Neuronal stem cell (in vitro differentiated cells): ENCODE measurements at regions not wholly inside any gene's neighbourhood (a gene's known extent, or its start where the extent isn't known, plus 50 kb on each side); places are given as distances from the start of the nearest gene placed in this dataset.

ENCODE experiments used
- DNase-seq: peaks from one replicate; pipeline ENCODE4 v3.0.0-alpha.2; 2013; ENCODE audit warnings: low spot score
- H2AFZ ChIP-seq: one replicate; pipeline ENCODE4 v1.6.1; 2013; ENCODE audit warnings: mild to moderate bottlenecking, low read length, inconsistent platforms
- H2AK5ac ChIP-seq: 2 replicates; pipeline ENCODE4 v1.6.1; 2013; ENCODE audit warnings: low read depth, mild to moderate bottlenecking, inconsistent platforms, low read length, moderate library complexity, mixed read lengths
- H2BK120ac ChIP-seq: 2 replicates; pipeline ENCODE4 v1.6.1; 2013; ENCODE audit warnings: low read depth, mild to moderate bottlenecking, inconsistent platforms, low read length, moderate library complexity, mixed read lengths
- H2BK12ac ChIP-seq: one replicate; pipeline ENCODE4 v1.6.1; 2013; ENCODE audit warnings: low read length, inconsistent platforms
- H2BK15ac ChIP-seq: 2 replicates; pipeline ENCODE4 v1.6.1; 2013; ENCODE audit warnings: mild to moderate bottlenecking, low read length, inconsistent platforms, mixed read lengths
- H2BK5ac ChIP-seq: one replicate; pipeline ENCODE4 v1.6.1; 2013; ENCODE audit warnings: inconsistent platforms, mild to moderate bottlenecking, low read length, moderate library complexity
- H3K14ac ChIP-seq: one replicate; pipeline ENCODE4 v1.6.1; 2013; ENCODE audit warnings: low read length, inconsistent platforms
- H3K18ac ChIP-seq: 2 replicates; pipeline ENCODE4 v1.6.1; 2013; ENCODE audit warnings: low read length, inconsistent platforms
- H3K23ac ChIP-seq: 2 replicates; pipeline ENCODE4 v1.6.1; 2013; ENCODE audit warnings: low read depth, mild to moderate bottlenecking, mixed read lengths, low read length, inconsistent platforms; ENCODE audit not compliant: poor library complexity
- H3K27ac ChIP-seq: replicated peaks from 3 replicates; pipeline ENCODE4 v1.5.1; 2013; ENCODE audit warnings: low read length, inconsistent platforms
- H3K27me3 ChIP-seq, 3 experiments: 2 replicates each; pipeline ENCODE4 v1.6.1; 2013; ENCODE audit warnings: low read length in 3 of 3, mild to moderate bottlenecking in 2 of 3, inconsistent platforms in 1 of 3, low read depth in 1 of 3, mixed read lengths in 1 of 3, moderate library complexity in 1 of 3; ENCODE audit not compliant: control insufficient read depth in 3 of 3, insufficient read depth in 3 of 3
- H3K36me3 ChIP-seq, 2 donors: replicated peaks in 1 of 2; 2 replicates each; pipeline ENCODE4 v1.6.1; 2013; ENCODE audit warnings: low read length in 2 of 2; ENCODE audit not compliant: control insufficient read depth in 2 of 2, insufficient read depth in 2 of 2
- H3K4ac ChIP-seq: 2 replicates; pipeline ENCODE4 v1.6.1; 2013; ENCODE audit warnings: inconsistent platforms, mild to moderate bottlenecking, low read length, moderate library complexity
- H3K4me1 ChIP-seq, 2 donors: 1 replicate in 1 of 2; 2 replicates in 1 of 2; pipeline ENCODE4 v1.6.1; 2013; ENCODE audit warnings: low read length in 2 of 2, low read depth in 1 of 2; ENCODE audit not compliant: control insufficient read depth in 2 of 2, insufficient read depth in 1 of 2
- H3K4me2 ChIP-seq: one replicate; pipeline ENCODE4 v1.6.1; 2013; ENCODE audit warnings: mild to moderate bottlenecking, low read length, inconsistent platforms; ENCODE audit not compliant: insufficient read depth, poor library complexity, severe bottlenecking
- H3K4me3 ChIP-seq, 2 donors: 2 replicates each; pipeline ENCODE4 v1.5.1; 2013; ENCODE audit warnings: low read length in 2 of 2, mild to moderate bottlenecking in 2 of 2, inconsistent platforms in 1 of 2, moderate library complexity in 1 of 2
- H3K79me1 ChIP-seq: one replicate; pipeline ENCODE4 v1.6.1; 2013; ENCODE audit warnings: low read depth, mild to moderate bottlenecking, inconsistent platforms, low read length, moderate library complexity
- H3K9ac ChIP-seq: one replicate; pipeline ENCODE4 v1.6.1; 2013; ENCODE audit warnings: mild to moderate bottlenecking, low read depth, low read length, inconsistent platforms; ENCODE audit not compliant: poor library complexity
- H3K9me3 ChIP-seq, 2 donors: replicated peaks in 1 of 2; 2 replicates each; pipeline versions ENCODE3 to v1.6.1; 2013; ENCODE audit warnings: low read length in 2 of 2, mild to moderate bottlenecking in 2 of 2, inconsistent platforms in 1 of 2, low read depth in 1 of 2, mixed read lengths in 1 of 2, moderate library complexity in 1 of 2; ENCODE audit not compliant: control insufficient read depth in 2 of 2, insufficient read depth in 1 of 2
- H4K8ac ChIP-seq: one replicate; pipeline ENCODE4 v1.6.1; 2013; ENCODE audit warnings: low read depth, mild to moderate bottlenecking, inconsistent platforms, low read length, moderate library complexity
- H4K91ac ChIP-seq: one replicate; pipeline ENCODE4 v1.6.1; 2013; ENCODE audit warnings: low read length, low read depth, mild to moderate bottlenecking, inconsistent platforms; ENCODE audit not compliant: poor library complexity
- WGBS, 2 donors: extraction: QIAGEN DNeasy Blood & Tissue Kit; methylation state at CpG; one replicate each; pipeline ENCODE4 v1.1.7; 2013; ENCODE audit warnings: missing lambda C conversion rate in 2 of 2, mixed read lengths in 1 of 2; ENCODE audit not compliant: insufficient read length in 2 of 2, insufficient replicate concordance in 1 of 2; ENCODE audit errors: extremely low coverage in 2 of 2; 5-methylcytosine and 5-hydroxymethylcytosine counted together

DNA sequence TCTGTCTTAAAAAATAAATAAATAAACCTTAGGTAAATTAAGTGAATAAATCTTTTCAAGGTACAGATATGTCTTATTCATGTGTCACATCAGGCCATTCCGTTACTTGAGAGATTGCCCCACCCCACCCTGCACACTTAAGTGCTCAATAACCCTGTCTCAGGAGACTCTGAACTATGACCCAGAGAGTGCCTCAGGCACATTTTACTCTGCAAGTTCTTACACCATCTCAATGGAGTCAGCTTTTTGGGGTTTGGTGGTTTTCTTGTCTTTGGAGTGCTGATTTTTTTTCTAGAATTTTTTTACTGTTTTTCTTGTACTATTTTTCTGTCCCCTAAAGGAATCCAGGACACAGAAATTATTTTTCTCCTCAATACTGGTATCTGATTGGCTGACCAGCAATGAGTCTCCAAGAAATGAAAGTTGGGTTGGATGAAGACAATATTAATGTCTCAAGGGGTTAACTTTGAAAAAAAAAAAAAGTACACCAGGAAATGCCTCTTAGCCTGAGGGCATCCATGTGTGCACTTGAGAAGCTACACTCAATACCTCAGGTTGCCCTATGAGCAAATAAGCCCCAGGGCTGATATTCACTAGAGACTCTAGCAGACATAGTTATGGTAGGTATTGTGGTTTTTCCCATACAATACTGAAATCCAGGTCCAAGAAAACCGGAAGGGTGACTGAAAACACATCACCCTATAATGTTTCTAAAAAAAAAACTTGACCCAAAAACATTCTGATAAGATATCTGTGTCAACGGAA, 114.6 kb upstream of the ZNF91 start:
- H3K36me3 ChIP-seq: no peaks in the 10 kb centered on the region
- H3K4ac ChIP-seq: no peak overlapping the region
- H3K4me2 ChIP-seq: no peak overlapping the region
- peaks cover 0 to 8% of the 10 kb centered on the region in 2 donors for H3K9me3 ChIP-seq
- H4K91ac ChIP-seq: no peak overlapping the region
- H2BK5ac ChIP-seq: no peak overlapping the region
- H2BK120ac ChIP-seq: no peak overlapping the region
- H4K8ac ChIP-seq: no peak overlapping the region
- H3K79me1 ChIP-seq: no peaks in the 10 kb centered on the region
- H2BK12ac ChIP-seq: no peak overlapping the region
- no peak overlapping the region for H3K4me3 ChIP-seq
- H3K27me3 ChIP-seq: no peaks in the 10 kb centered on the region
- H3K9ac ChIP-seq: no peak overlapping the region
- H3K18ac ChIP-seq: no peak overlapping the region
- H3K27ac ChIP-seq: no peak overlapping the region
- no peaks in the 10 kb centered on the region for H3K4me1 ChIP-seq
- H2AFZ ChIP-seq: no peak overlapping the region
- H2AK5ac ChIP-seq: no peak overlapping the region
- no peak overlapping the region for H3K14ac ChIP-seq
- H3K23ac ChIP-seq: no peak overlapping the region
- no peak for DNase-seq
- no peak overlapping the region for H2BK15ac ChIP-seq
- WGBS, 2 donors: no CpG with 5 or more reads among the region's 3 CpGs

- no peak overlapping the region for H3K18ac ChIP-seq
These were observed 112.2 kb upstream of the ZNF91 start for GRCh38 chr19:23507446-23507845.

DNA sequence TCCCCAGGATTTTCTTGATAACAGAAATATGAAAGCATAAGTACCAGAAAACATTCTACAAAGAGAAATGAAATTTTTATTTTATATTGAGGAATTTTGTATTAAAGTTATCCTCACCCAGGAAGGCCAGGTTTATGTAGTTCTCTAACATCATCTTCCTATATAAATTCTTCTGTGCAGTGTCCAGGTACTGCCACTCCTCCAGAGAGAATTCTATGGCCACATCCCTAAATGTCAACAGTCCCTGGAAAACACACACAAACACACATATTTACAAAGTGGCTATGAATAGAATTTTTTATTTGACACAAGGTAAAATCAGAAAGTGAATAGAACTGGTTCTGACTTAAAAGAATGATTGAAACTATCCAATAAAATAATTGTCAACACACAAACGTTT, 110.5 kb upstream of the ZNF91 start:
- Histone ChIP-seq H3K4me2 (no peak overlapping the region), H2AK5ac (no peak overlapping the region), H3K18ac (no peak overlapping the region), H2BK120ac (no peak overlapping the region), H3K4me1 (no peaks in the 10 kb centered on the region), H4K91ac (no peak overlapping the region), H2BK15ac (no peak overlapping the region), H3K4me3 (no peak overlapping the region), H2AFZ (no peak overlapping the region), H3K36me3 (no peaks in the 10 kb centered on the region), H3K27me3 (no peaks in the 10 kb centered on the region), H3K23ac (no peak overlapping the region), H2BK5ac (no peak overlapping the region), H3K27ac (no peak overlapping the region), H3K14ac (no peak overlapping the region), H3K9ac (no peak overlapping the region), H3K9me3 (peaks cover 0 to 4% of the 10 kb centered on the region in 2 donors), H3K4ac (no peak overlapping the region), H4K8ac (no peak overlapping the region), H3K79me1 (no peaks in the 10 kb centered on the region), H2BK12ac (no peak overlapping the region)
- no peak for DNase-seq
- no CpG with 5 or more reads among the region's 1 CpG for WGBS, 2 donors

More at GRCh38 chr19:23507446-23507845, 112.2 kb upstream of the ZNF91 start:
- H2BK5ac ChIP-seq: no peak overlapping the region
- WGBS, 2 donors: no CpG with 5 or more reads among the region's 7 CpGs
- peaks cover 0 to 6% of the 10 kb centered on the region in 2 donors for H3K9me3 ChIP-seq
- H3K23ac ChIP-seq: no peak overlapping the region
- H3K79me1 ChIP-seq: no peaks in the 10 kb centered on the region
- no peak overlapping the region for H3K4ac ChIP-seq
- H3K4me1 ChIP-seq: no peaks in the 10 kb centered on the region
- no peak overlapping the region for H2BK12ac ChIP-seq
- H2AK5ac ChIP-seq: no peak overlapping the region
- H3K4me2 ChIP-seq: no peak overlapping the region
- H3K9ac ChIP-seq: no peak overlapping the region
- H3K36me3 ChIP-seq: no peaks in the 10 kb centered on the region
- no peak for DNase-seq
- H3K27me3 ChIP-seq: no peaks in the 10 kb centered on the region
- H2AFZ ChIP-seq: no peak overlapping the region
- H3K14ac ChIP-seq: no peak overlapping the region
- no peak overlapping the region for H2BK120ac ChIP-seq
- H2BK15ac ChIP-seq: no peak overlapping the region
- no peak overlapping the region for H3K27ac ChIP-seq
- no peak overlapping the region for H4K91ac ChIP-seq
- H4K8ac ChIP-seq: no peak overlapping the region
- no peak overlapping the region for H3K4me3 ChIP-seq

DNA sequence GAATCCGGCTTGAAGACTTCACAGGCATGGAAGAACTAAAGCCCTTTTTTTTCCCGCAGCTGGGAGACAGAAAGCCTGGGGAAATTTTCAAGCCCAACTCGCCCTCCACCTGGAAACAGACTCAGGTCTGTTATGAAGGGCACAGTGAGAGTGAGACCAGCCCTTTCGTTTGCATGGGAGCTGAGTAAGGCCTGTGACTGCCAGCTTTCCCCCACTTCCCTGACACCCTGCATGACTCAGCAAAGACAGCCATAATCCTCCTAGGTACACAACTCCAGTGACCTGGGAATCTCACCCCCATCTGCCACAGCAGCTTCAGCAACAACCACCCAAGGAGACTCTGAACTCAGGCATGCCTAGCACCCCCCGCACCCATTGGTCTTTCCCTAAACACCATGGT, 87.6 kb upstream of the ZNF91 start:
- Histone ChIP-seq H3K4me1 (no peaks in the 10 kb centered on the region), H3K79me1 (no peaks in the 10 kb centered on the region), H4K91ac (no peak overlapping the region), H3K14ac (no peak overlapping the region), H3K18ac (no peak overlapping the region), H3K27ac (no peak overlapping the region), H2AFZ (no peak overlapping the region), H3K4ac (no peak overlapping the region), H3K4me2 (no peak overlapping the region), H3K23ac (no peak overlapping the region), H3K27me3 (no peaks in the 10 kb centered on the region), H3K36me3 (no peaks in the 10 kb centered on the region), H2BK15ac (no peak overlapping the region), H3K9ac (no peak overlapping the region), H3K4me3 (no peak overlapping the region), H3K9me3 (peaks cover 0 to 10% of the 10 kb centered on the region in 2 donors), H2BK12ac (no peak overlapping the region), H2AK5ac (no peak overlapping the region), H2BK120ac (no peak overlapping the region), H4K8ac (no peak overlapping the region), H2BK5ac (no peak overlapping the region)
- WGBS, 2 donors: no CpG with 5 or more reads among the region's 5 CpGs
- DNase-seq: no peak
